Colonic mucosa (tissue), 4 donors: ENCODE measurements at regions not wholly inside any gene's neighbourhood (a gene's known extent, or its start where the extent isn't known, plus 50 kb on each side); places are given as distances from the start of the nearest gene placed in this dataset.

Experiments used
- DNase-seq: peaks from one replicate; pipeline ENCODE4 v3.0.0-alpha.2; 2020
- H3K27ac ChIP-seq: fragments of 200-600 bp; one replicate; pipeline ENCODE4 v1.8.0; 2021
- H3K27me3 ChIP-seq: fragments of 200-600 bp; one replicate; pipeline ENCODE4 v1.8.0; 2021
- H3K36me3 ChIP-seq: fragments of 200-600 bp; one replicate; pipeline ENCODE4 v1.8.0; 2021
- H3K4me1 ChIP-seq: fragments of 200-600 bp; one replicate; pipeline ENCODE4 v1.8.0; 2021; ENCODE audit warnings: mild to moderate bottlenecking
- H3K4me3 ChIP-seq: fragments of 200-600 bp; one replicate; pipeline ENCODE4 v1.8.0; 2021
- H3K9ac ChIP-seq, 2 donors: one replicate each; pipeline ENCODE4 v1.7.0; 2013; ENCODE audit warnings: control low read depth in 2 of 2, low read depth in 2 of 2, low read length in 2 of 2
- H3K9me3 ChIP-seq: fragments of 200-600 bp; one replicate; pipeline ENCODE4 v1.8.0; 2021
- intact Hi-C: fragments of 100-400 bp; cut with DNase I; formaldehyde crosslinking; loops from one replicate; pipeline ENCODE4 v1.14.1; 2022
- TF ChIP-seq, protein P1 (sequence below): fragments of 200-600 bp; IDR thresholded peaks from one replicate; pipeline ENCODE4 v1.8.0; 2022; ENCODE audit warnings: antibody characterized with exemption, mild to moderate bottlenecking
- donor health status: healthy.
- donor health status: DM: no; HTN: no; CAD: no.
- donor health status: DM: no; HTN: no; CAD: no.

DNA sequence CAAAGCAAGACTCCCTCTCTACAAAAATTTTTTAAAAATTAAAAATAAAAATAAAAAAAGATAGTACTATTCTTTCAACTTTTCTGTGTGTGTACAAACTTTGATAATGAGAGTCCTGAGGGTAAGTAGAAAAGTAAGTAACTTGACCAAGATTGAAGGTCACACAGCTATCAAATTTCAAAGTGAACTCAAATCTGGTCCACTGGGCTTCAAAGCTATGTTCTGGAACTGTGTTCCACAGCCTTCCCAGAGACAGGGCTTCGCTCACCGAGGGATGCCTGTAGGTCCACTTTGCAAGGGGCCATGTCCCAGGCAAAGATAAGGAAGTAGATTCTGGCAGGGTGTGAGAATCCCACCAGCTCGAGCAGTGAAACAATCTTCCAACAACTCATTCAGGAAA is 56.3 kb upstream of the TNRC6A start:
- Histone ChIP-seq H3K4me3 (no peak overlapping the region), H3K4me1 (no peaks in the 10 kb centered on the region), H3K27ac (no peak overlapping the region), H3K36me3 (no peaks in the 10 kb centered on the region), H3K9ac (no peak overlapping the region), H3K27me3 (no peaks in the 10 kb centered on the region), H3K9me3 (no peaks in the 10 kb centered on the region)
- TF ChIP-seq, protein P1, sequence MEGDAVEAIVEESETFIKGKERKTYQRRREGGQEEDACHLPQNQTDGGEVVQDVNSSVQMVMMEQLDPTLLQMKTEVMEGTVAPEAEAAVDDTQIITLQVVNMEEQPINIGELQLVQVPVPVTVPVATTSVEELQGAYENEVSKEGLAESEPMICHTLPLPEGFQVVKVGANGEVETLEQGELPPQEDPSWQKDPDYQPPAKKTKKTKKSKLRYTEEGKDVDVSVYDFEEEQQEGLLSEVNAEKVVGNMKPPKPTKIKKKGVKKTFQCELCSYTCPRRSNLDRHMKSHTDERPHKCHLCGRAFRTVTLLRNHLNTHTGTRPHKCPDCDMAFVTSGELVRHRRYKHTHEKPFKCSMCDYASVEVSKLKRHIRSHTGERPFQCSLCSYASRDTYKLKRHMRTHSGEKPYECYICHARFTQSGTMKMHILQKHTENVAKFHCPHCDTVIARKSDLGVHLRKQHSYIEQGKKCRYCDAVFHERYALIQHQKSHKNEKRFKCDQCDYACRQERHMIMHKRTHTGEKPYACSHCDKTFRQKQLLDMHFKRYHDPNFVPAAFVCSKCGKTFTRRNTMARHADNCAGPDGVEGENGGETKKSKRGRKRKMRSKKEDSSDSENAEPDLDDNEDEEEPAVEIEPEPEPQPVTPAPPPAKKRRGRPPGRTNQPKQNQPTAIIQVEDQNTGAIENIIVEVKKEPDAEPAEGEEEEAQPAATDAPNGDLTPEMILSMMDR, result no peak
- DNase-seq, result no peak
- intact Hi-C loops, result no loop called here

DNA sequence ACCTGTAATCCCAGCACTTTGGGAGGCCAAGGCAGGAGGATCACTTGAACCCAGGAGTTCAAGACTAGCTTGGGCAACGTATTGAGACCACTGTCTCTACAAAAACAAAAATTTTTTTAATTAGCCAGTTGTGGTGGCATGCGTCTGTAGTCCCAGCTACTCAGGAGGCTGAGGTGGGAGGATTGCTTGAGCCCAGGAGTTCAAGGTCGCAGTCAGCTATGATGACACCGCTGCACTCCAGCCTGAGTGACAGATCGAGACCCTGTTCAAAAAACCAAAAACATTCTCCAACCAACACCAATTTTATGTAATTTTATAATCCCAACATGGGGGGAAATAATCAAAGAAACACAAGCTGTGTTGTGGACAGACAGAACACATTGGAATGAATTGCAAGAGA is 54.6 kb upstream of the TNRC6A start:
- Histone ChIP-seq H3K36me3 (no peaks in the 10 kb centered on the region), H3K4me3 (no peak overlapping the region), H3K4me1 (no peaks in the 10 kb centered on the region), H3K27me3 (no peaks in the 10 kb centered on the region), H3K9ac (no peak overlapping the region), H3K27ac (no peak overlapping the region), H3K9me3 (no peaks in the 10 kb centered on the region)
- TF ChIP-seq, protein P1, result no peak
- intact Hi-C loops, result no loop called here
- DNase-seq, result no peak

DNA sequence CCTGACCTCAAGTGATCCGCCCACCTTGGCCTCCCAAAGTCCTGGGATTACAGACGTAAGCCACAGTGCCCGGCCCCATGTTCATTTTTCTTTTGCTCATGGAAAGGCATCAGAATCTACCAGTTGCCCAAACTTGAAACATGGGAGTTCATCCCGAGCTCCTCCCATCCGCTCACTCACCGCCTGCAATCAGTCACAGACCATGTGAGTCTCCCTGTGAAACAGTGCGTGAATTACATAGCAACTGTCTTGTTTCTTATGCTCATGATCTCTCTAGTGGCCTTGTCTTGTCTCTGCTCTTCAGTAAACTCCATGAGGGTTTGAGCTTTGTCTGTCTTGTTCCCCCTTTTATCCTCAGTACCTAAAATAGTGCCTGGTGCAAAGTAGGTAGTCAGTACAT is 52.1 kb upstream of the TNRC6A start:
- Histone ChIP-seq H3K9me3 (no peaks in the 10 kb centered on the region), H3K4me3 (no peak overlapping the region), H3K4me1 (no peaks in the 10 kb centered on the region), H3K27me3 (no peaks in the 10 kb centered on the region), H3K27ac (no peak overlapping the region), H3K36me3 (no peaks in the 10 kb centered on the region), H3K9ac (no peak overlapping the region)
- intact Hi-C loops, result no loop called here
- TF ChIP-seq, protein P1, result no peak
- DNase-seq, result no peak
